CD4-positive, alpha-beta T cell treated with Interleukin-6 for 4 hours (primary cell): ENCODE measurements at regions not wholly inside any gene's neighbourhood (a gene's known extent, or its start where the extent isn't known, plus 50 kb on each side); places are given as distances from the start of the nearest gene placed in this dataset.
"Not testable (repeated sequence)": the region's sequence is repeated elsewhere in the genome, so short reads cannot be mapped to it uniquely, and the experiment has no call there.

ENCODE experiments used
- DNase-seq: peaks from one replicate; pipeline ENCODE4 v3.0.0-alpha.2; 2020; ENCODE audit warnings: mixed read lengths

GRCh38 chr14:105912641-105913180 lies 386.3 kb downstream of the TMEM121 start:
- DNase-seq: no peak

DNA sequence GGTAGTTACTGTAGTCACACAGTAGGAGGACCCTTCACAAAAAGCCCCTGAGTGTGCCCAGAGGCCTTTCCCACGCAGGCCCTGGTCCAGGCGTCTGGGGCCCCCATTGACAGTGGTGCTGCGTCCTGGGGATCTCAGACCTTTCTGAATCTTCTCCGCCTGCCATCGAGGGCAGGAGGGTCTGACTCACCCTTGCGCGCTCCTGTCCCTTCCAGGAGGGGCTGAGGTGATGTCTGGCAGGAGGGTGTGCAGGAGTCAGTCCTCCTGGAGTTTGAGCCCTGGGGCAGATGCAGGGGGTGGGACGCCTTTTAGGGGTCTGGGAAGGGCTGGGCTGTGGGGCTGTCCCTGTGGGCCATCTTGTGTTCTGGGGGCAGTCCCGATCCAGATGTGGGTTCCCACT lies 386.8 kb downstream of the TMEM121 start:
- DNase-seq: no peak

- no peak for DNase-seq
Observed at GRCh38 chr14:105913861-105914260, 387.5 kb downstream of the TMEM121 start.

DNA sequence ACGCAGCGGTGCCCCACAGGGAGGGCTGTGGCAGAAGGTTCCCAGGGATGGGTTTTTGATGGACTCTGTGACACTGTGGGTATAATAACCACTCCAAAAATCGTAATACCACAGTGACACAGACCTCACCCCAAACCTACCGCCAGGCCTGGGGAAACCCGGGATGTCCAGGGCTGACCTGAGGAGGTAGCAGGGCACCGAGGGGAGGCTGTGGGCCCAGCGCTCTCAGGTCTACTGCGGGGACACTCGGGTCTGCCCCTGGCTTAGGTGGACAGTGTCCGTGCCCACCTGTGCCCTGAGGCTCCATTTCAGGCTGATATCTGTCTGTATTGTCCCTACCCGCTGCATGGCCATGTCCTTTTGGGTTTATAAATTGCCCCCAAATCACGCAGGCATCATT lies 387.9 kb downstream of the TMEM121 start:
- DNase-seq: not testable (repeated sequence)

GRCh38 chr14:105914738-105915385 lies 388.5 kb downstream of the TMEM121 start:
- DNase-seq: no peak

DNA sequence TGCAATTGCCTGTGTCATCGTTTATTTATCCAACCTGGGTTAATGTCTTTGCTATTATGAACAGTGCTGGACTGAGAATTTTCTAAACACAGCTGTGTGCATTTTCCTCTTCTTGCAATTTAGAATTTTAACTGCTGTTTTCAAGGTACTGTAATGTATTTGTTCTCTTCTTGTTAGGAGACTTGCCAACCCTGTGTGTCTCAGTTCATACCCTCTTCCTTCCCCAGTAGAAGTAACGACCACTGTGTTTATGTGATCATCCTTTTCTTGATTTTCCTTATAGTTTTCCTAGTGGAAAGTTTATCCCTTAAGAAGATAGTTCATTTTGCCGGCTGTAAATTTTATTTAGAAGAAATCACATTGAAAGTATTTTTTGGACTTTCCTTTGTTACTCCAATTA lies 389.2 kb downstream of the TMEM121 start:
- DNase-seq: not testable (repeated sequence)

- DNase-seq: not testable (repeated sequence)
Observed at GRCh38 chr14:105917136-105917932, 391.0 kb downstream of the TMEM121 start.

DNA sequence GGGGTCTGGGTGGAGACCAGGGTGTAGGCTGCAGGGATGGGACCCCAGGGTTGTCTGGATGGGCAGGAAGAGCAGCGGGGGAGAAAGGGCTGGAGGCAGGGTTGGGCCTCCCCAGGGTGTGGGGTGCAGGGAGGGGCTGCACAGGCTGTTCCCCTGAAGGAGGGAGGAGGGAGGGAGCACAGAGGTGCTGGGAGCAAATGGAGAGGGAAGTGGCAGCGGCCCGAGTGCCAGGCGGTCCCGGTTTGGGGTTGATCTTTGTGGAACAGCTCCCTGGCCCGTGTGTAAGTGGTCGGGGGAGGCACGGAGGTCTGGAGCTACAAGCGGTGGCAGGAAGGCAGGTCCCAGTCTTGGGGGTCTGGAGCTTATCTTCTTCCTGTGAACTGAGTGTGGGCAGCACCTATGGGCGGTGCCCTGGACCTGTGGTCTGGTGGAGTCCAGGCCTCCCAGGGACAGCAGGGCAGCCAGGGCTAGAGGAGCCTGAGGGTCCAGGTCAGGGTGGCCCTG lies 391.6 kb downstream of the TMEM121 start:
- no peak for DNase-seq

DNA sequence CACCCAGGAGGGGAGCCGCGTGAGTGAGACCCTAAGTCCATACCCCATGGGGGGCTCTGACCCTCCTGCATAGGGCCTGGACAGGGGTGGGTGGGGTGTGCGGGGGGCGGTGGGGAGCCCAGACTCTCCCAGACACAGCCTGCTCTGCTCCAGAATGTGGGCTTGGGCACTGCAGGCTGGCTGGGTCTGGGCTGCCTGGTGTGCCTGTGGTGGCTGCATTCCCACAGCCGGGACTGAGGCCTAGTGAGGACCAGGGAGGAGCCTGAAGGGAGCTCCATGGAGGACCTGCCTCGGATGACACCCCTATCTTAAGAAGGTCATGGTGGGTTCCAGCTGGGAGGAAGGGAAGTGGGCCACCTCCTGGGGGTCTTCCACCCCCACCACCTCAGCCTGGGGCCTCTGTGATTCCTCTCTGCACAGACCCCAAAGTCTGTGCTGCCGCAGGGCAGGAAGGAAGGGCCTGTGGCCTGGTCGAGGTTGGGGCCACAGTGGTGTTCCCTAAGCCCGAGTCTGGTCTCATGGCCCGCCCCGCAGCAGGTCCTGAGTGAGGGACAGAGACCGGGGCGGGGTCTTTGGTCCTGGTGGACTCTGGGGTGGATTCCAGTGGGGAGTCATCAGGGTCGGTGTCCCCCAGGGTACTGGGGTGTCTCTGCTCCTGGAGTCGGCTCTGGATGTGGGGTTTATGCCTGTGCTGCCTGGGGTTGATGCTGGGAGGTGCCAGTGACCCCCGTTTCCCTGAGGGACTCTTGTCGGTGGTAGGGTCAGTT lies 392.3 kb downstream of the TMEM121 start:
- no peak for DNase-seq

- DNase-seq: no peak
Observed at GRCh38 chr14:105919458-105920150, 393.2 kb downstream of the TMEM121 start.

- not testable (repeated sequence) for DNase-seq
Observed at GRCh38 chr14:105920151-105920700, 393.8 kb downstream of the TMEM121 start.

DNA sequence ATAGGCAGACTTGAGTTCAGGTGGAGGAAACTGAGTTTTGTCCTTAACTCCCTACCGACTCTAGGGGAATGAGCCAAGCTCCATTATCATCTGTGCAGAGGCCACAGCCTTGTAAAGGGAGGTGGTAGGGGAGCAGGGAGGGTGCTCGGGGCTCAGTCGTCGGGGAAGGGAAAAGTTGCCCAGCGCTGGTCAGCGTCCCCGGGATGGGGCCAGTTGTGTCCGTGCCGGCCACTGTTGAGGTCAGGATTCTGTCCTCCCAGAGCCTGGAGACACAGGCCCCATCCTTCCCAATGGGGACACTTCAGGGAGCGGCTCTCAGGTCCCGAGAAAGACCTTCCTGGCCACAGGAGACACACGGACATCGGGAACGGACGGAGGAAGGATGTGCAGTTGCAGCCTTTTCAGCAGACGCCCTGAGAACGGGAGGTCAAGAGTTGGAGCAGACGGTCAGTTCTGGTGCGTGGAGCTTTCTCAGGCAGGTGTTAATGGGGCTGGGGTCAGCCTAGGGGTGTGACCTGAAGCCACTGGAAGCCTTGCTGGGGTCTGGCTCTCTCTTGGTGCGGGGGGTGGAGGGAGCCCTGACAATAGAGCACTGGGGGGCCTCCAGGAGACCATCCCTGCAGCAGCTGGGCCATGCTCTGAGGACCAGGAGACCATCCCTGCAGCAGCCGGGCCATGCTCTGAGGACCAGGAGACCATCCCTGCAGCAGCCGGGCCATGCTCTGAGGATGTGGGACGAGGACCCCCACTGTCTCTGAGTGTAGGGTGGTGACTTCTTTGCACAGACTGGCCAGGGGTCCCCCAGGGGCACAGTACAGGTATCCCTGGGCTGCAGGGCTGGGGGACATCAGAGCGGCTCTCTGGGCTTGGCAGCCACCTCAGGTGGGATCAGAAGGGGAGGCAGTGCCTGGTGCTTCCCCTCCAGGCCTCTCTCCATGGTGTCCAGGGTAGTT lies 394.7 kb downstream of the TMEM121 start:
- not testable (repeated sequence) for DNase-seq

DNA sequence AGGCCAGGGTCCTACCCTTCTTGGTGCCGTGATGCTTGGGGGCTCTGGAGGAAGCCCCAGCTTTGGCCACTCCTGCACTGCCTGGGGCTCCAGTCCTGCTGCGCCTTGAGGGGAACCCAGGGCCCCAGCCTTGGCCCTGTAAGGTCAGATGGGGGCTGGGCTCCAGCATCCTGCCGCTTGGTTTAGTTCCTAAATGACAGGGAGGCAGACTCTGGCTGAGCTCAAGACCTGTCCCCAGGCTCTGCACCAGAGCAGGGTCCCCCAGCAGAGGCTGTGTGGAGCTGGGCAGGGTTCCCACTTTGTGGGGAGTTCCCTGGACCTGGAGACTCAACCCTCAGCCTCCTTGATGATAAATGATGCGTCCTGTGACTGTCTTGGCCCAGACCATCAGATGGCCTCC lies 395.4 kb downstream of the TMEM121 start:
- not testable (repeated sequence) for DNase-seq

GRCh38 chr14:105923520-105924191 lies 397.3 kb downstream of the TMEM121 start:
- DNase-seq: not testable (repeated sequence)

GRCh38 chr14:105924951-105925591 lies 398.7 kb downstream of the TMEM121 start:
- DNase-seq: no peak

GRCh38 chr14:105925615-105926372 lies 399.4 kb downstream of the TMEM121 start:
- DNase-seq: no peak

- no peak for DNase-seq
Observed at GRCh38 chr14:105926373-105927095, 400.2 kb downstream of the TMEM121 start.
